ENCODE measurements at regions not wholly inside any gene's neighbourhood (a gene's known extent, or its start where the extent isn't known, plus 50 kb on each side); places are given as distances from the start of the nearest gene placed in this dataset.
"Not testable (repeated sequence)": the region's sequence is repeated elsewhere in the genome, so short reads cannot be mapped to it uniquely, and the experiment has no call there.

DNA sequence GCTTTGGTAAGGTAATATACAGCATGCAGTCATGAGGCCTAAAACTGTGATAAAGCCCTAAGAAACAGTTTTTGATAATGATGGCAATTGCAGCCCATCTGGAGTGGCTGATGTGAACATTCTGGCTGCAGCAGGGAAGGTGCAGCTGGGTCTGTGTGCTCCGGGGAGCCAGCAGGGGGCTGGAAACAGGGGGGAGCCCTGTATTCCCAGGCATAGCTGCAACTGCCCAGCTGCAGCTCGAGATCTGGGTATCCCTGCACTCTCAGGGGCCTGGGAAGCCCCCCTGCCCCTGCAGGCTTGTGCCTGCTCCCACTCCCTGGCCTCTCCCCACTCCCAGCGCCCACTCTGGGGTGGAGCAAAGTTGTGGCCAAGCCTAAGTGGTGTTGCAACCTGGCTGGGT, 95.6 kb downstream of the RRAGB start:
- no peak for DNase-seq (ENCODE audit: low read depth)
- H3K4me3 ChIP-seq (replicated peaks; ENCODE audit: low read depth, low read length): no peak overlapping the region
- TF ChIP-seq, protein P1, sequence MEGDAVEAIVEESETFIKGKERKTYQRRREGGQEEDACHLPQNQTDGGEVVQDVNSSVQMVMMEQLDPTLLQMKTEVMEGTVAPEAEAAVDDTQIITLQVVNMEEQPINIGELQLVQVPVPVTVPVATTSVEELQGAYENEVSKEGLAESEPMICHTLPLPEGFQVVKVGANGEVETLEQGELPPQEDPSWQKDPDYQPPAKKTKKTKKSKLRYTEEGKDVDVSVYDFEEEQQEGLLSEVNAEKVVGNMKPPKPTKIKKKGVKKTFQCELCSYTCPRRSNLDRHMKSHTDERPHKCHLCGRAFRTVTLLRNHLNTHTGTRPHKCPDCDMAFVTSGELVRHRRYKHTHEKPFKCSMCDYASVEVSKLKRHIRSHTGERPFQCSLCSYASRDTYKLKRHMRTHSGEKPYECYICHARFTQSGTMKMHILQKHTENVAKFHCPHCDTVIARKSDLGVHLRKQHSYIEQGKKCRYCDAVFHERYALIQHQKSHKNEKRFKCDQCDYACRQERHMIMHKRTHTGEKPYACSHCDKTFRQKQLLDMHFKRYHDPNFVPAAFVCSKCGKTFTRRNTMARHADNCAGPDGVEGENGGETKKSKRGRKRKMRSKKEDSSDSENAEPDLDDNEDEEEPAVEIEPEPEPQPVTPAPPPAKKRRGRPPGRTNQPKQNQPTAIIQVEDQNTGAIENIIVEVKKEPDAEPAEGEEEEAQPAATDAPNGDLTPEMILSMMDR (IDR thresholded peaks at IDR 0.05; ENCODE audit: low read length, missing control alignments): no peak

DNA sequence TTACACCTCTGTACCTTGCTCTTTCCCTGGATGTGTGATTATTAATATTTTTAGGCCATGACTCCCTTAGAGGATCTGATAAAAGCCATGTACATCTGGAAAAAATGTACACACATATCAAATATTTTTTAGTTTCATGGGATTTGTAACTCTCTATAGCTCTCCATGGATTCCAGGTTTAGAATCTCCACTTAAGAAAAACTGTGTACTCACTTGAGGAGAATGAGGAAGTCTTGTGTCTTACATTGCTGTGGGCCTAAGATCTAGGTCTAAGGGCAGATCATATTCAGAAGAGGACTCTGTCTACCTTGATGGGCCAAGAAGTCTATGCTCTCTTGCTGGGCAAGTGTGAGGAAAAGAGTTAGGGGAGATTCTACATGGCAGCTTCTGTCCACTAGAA, 98.0 kb downstream of the RRAGB start:
- TF ChIP-seq, protein P1 (IDR thresholded peaks at IDR 0.05; ENCODE audit: low read length, missing control alignments): no peak
- no peak overlapping the region for H3K4me3 ChIP-seq (replicated peaks; ENCODE audit: low read depth, low read length)
- no peak for DNase-seq (ENCODE audit: low read depth)

DNA sequence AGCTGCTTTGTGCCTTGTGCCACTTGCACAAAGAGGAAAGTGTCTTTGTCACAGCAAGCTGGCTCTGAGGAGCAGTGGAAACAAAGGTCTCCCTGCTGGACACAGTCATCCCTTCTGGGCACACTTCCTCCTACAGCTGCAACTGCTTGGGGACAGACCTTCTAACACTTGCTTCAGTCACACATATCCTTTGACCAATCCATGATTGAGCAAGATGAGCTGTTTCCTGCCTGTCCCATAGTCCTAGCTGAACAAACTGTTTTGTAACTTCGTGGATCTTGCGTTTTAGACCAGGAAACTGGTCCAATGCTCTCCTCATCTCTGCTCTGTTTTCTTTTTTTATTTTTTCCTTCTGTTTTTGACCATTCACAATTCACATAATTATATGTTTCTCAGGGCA, 98.5 kb downstream of the RRAGB start:
- TF ChIP-seq, protein P1 (IDR thresholded peaks at IDR 0.05; ENCODE audit: low read length, missing control alignments): no peak
- no peak overlapping the region for H3K4me3 ChIP-seq (replicated peaks; ENCODE audit: low read depth, low read length)
- no peak for DNase-seq (ENCODE audit: low read depth)

DNA sequence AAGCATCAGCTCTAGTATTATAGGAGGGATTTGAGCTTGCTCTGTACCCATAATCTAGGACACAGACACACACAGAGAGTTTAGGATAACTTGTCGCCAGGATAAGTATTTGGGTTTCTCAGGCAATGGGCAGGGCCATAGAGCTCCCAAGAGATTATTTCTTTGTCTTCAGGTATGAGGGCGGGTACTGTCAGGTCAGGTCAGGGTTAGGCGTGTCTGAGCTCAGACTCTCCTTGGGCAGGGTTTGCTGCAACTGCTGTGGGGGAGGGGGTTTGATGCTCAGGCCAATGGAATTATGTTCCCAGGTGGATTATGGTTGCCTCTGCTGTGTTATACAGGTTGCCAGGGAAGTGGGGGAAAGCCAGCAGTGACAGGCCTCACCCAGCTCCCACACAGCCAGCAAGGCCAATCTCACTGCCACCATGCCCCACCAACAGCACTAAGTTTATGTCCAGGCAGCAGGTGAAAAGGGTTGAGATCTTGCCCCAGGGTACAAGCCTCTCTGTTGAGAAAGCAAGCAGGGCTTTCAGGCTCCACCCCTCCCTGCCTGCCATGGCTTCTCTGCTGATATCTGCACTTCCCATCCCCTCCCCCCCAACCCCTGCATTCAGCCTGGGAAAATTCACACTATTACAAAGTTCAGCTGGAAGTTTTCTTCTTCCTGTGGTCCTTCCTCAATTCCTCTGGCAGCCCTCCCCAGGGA, 101.3 kb downstream of the RRAGB start:
- TF ChIP-seq, protein P1 (IDR thresholded peaks at IDR 0.05; ENCODE audit: low read length, missing control alignments): no peak
- H3K4me3 ChIP-seq (replicated peaks; ENCODE audit: low read depth, low read length): no peak overlapping the region
- DNase-seq (ENCODE audit: low read depth): no peak

DNA sequence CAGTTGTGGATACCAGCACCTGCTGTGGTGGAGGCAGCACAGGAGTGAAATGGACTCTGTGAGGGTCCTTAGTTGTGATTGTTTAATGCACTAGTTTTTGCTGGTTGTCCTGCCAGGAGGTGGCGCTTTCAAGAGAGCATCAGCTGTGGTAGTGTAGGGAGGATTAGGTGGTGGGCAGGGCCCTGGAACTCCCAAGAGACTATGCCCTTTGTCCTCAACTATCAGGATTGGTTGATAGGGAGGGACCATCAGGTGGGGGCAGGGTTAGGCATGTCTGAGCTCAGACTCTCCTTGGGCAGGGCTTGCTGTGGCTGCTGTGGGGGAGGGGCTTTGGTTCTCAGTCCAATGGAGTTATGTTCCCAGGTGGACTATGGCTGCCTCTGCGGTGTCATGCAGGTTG, 121.9 kb downstream of the RRAGB start:
- TF ChIP-seq, protein P1 (IDR thresholded peaks at IDR 0.05; ENCODE audit: low read length, missing control alignments): no peak
- no peak for DNase-seq (ENCODE audit: low read depth)
- H3K4me3 ChIP-seq (replicated peaks; ENCODE audit: low read depth, low read length): no peak overlapping the region

DNA sequence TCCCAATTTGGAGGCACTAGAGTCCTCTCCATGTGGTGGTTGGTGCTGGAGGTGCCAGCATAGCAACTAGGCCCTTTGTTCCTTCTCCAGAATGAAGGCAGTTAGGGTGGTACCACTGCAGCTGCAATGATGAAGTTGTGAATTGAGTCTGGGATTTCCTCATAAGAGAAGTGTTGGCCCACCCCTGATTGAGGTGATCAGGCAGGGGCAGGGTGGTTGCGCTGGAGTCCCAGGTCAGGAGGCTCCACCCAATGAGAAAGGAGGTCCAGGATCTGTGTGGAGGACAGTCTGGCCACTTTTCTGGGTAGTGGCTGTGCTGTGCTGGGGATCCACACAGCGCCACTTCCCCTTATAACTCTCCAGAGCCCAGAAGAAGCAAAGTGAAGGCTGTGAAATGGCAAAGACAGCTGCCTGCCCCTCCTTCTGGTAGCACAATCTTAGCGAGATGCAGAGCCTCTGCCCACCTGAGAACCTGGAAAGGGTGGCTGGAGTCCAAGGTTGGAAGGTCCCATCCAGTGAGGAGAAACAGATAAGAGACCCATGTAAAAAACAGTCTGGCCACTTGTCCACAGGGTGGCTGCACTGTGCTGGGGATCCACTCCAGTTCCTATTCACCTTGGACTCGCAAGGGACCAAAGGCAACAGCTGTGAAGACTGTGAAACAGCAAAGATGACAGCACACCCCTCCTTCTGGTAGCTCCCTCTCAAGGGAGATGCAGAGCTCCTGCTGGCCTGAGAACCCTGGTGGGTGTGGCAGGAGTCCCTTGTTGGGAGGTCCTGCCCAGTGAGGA, 124.6 kb downstream of the RRAGB start:
- TF ChIP-seq, protein P1 (IDR thresholded peaks at IDR 0.05; ENCODE audit: low read length, missing control alignments): no peak
- DNase-seq (ENCODE audit: low read depth): no peak
- H3K4me3 ChIP-seq (replicated peaks; ENCODE audit: low read depth, low read length): no peak overlapping the region

DNA sequence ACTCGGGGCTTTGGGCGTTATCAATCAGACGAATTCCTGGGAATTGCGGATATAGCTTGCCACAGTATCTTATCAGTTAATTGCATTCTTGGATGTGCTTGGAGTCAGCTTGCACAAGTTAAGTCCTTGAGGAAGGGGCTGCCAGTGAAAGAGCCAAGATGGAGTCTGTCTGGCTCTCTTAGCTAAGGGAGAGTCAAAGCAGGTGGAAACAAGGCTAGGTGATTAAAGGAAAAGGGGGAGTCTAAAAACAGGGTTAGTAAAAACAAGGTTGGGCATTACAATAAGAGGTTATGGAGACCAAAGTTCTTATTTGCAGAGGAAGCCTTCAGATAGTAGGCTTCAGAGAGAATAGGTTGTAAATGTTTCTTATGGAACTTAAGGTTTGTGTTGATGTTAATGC, 149.2 kb downstream of the RRAGB start:
- H3K4me3 ChIP-seq (replicated peaks; ENCODE audit: low read depth, low read length); DNase-seq (ENCODE audit: low read depth): not testable (repeated sequence)
